Heart left ventricle (tissue), 13 donors: ENCODE measurements at regions not wholly inside any gene's neighbourhood (a gene's known extent, or its start where the extent isn't known, plus 50 kb on each side); places are given as distances from the start of the nearest gene placed in this dataset.

Experiments used
- POLR2A ChIP-seq, 2 donors: fragments of 450-650 bp; IDR thresholded peaks; one replicate each; pipeline ENCODE4 v1.6.1; 2017; ENCODE audit warnings: antibody characterized with exemption in 2 of 2, mild to moderate bottlenecking in 2 of 2, moderate library complexity in 2 of 2
- TF ChIP-seq, protein P1 (sequence below), 12 donors: fragments of 200-600 bp; sonication (generic) in 4 of 12; IDR thresholded peaks; one replicate each; pipeline versions ENCODE4 v1.5.0 to v1.8.0; 2018 to 2022; ENCODE audit warnings: antibody characterized with exemption in 12 of 12, mild to moderate bottlenecking in 5 of 12
- donor health status: ischemic (EF 13 %, LVEDD 7.1; RV severe dilation, severe dysfunction).
- donor health status: DM: no; HTN: yes; CAD: no.
- donor health status: DM: no; HTN: no; CAD: no.
- donor health status: ischemic (EF 25% LVEDD 6.9; RV normal size, moderate dysfunction).
- donor health status: ischemic (EF 25% LVEDD 5.7; RV mildly dilated, moderate dysfunction).
- donor health status: ischemic (EF 35%, LVEDD 5.7; RV mildly dilated, moderate dysfunction).
- donor health status: nonischemic (EF 11% LVEDD 7.7; RV severe dilation, severe dysfunction).
- donor health status: DM: yes; HTN: yes; CAD: no.
- donor health status: PGD.
- donor health status: ischemic (EF 29% LVEDD 5.4; RV normal size, mild dysfunction).
- donor health status: nonischemic (EF 23%, LVEDD 6.1; RV moderate dilation, normal function).

GRCh38 chr2:4130651-4131050, 427.3 kb downstream of the DCDC2C start:
- TF ChIP-seq, protein P1, sequence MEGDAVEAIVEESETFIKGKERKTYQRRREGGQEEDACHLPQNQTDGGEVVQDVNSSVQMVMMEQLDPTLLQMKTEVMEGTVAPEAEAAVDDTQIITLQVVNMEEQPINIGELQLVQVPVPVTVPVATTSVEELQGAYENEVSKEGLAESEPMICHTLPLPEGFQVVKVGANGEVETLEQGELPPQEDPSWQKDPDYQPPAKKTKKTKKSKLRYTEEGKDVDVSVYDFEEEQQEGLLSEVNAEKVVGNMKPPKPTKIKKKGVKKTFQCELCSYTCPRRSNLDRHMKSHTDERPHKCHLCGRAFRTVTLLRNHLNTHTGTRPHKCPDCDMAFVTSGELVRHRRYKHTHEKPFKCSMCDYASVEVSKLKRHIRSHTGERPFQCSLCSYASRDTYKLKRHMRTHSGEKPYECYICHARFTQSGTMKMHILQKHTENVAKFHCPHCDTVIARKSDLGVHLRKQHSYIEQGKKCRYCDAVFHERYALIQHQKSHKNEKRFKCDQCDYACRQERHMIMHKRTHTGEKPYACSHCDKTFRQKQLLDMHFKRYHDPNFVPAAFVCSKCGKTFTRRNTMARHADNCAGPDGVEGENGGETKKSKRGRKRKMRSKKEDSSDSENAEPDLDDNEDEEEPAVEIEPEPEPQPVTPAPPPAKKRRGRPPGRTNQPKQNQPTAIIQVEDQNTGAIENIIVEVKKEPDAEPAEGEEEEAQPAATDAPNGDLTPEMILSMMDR (IDR thresholded peaks at IDR 0.05), result no peak
- TF ChIP-seq POLR2A (IDR thresholded peaks at IDR 0.05), result no peak
